ENCODE measurements at regions not wholly inside any gene's neighbourhood (a gene's known extent, or its start where the extent isn't known, plus 50 kb on each side); places are given as distances from the start of the nearest gene placed in this dataset.

DNA sequence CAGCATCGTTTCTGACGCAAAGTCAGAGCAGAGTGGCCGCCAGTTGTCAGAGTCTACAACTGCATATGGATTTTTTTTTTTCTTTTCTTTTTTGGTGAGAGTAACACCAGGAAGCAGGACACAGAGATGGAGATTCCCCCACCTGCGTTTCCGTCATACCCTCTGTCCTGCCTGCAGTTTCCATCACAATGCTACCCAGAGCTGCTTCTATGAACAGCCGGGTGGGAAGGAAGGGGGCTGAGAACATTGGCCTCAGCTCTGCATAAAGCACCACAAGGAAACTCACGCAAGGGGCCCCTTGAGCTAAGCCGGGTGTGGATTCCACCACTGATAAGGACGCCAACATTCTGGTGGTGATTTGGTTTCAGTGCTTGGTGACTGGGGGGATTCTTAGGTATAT, 183.5 kb upstream of the AFDN start:
- H3K27ac ChIP-seq = no peak overlapping the region
- H3K4me3 ChIP-seq = no peak overlapping the region
- TF ChIP-seq, protein P1, sequence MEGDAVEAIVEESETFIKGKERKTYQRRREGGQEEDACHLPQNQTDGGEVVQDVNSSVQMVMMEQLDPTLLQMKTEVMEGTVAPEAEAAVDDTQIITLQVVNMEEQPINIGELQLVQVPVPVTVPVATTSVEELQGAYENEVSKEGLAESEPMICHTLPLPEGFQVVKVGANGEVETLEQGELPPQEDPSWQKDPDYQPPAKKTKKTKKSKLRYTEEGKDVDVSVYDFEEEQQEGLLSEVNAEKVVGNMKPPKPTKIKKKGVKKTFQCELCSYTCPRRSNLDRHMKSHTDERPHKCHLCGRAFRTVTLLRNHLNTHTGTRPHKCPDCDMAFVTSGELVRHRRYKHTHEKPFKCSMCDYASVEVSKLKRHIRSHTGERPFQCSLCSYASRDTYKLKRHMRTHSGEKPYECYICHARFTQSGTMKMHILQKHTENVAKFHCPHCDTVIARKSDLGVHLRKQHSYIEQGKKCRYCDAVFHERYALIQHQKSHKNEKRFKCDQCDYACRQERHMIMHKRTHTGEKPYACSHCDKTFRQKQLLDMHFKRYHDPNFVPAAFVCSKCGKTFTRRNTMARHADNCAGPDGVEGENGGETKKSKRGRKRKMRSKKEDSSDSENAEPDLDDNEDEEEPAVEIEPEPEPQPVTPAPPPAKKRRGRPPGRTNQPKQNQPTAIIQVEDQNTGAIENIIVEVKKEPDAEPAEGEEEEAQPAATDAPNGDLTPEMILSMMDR (IDR thresholded peaks at IDR 0.05) = no peak
- DNase-seq (ENCODE audit: low spot score) = no peak

DNA sequence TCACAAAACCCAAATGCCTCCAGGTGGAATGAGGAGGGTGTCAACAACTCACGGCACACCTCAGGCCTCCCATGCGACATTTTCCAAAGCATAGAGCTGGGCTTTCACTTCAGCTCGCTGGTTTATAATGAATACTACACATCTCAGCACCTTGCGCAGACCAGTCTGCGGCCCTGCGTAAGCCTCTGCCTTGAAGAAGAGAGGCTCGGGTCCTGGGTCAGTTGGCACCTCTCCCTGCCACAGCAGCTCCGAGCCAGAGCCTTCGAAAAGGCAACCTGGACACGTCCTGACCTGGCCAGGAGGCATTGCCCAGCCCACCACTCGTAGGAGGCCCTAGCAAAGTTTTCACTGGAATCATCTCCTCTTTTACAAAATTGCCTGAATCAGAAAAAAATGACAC, 183.0 kb upstream of the AFDN start:
- TF ChIP-seq, protein P1 (IDR thresholded peaks at IDR 0.05) = no peak
- no peak for DNase-seq (ENCODE audit: low spot score)
- H3K27ac ChIP-seq = no peak overlapping the region

DNA sequence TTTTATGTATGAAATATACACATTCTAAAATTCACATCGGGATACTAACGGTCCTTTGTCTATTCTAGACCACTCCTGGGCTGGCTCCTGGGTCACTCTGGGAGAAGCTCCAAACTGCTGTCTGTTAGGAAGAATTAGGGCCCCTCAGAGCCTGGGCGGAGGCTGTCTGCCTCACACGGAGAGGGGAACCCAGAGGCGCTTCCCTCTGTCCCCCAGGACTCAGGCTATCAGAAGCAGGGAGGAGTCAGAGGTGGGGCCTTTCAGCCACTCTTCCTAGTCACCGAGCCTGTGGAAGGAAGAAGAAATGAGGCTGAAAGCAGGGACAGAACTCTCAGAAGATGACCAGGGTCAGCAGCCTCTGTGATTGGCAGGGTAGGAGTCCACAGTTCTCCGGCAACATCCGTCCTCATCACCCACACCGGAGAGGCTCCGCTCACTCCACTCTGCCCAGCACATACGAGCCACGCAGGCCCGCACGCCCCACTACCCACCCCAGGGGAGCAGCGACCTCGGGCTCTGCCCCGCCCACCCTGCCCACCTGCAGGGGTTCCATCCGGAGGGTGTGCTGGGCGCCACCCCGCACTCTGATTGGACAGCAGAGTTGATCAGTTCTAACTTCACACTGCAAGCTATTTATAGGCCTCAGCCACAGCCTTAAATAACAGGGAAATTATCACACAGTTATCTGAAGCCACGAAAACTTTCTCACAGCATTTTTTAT, 182.1 kb upstream of the AFDN start:
- Histone ChIP-seq H3K4me3 (no peak overlapping the region), H3K27ac (no peak overlapping the region)
- TF ChIP-seq, protein P1 (IDR thresholded peaks at IDR 0.05) = no peak
- DNase-seq (ENCODE audit: low spot score) = no peak

More for the DNA sequence above, 183.0 kb upstream of the AFDN start:
- H3K4me3 ChIP-seq = no peak overlapping the region

DNA sequence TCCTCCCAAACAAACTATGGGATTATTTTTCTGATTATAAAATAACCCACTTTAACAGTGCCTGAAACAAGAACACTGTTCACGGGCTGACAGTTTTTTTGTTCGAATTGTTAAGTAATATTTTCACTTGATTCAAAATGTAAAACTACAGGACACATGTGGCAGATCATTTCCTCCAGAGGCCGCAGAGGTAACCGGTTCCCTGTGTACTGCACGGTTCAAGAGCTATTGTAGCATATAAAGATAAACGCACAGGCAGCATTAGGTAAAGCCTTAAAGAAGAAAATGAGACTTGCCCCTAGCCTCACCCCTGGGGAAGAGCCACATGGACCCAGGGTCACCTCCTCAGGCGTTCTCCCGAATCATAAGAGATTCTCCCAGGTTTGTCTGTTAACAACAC, 181.3 kb upstream of the AFDN start:
- TF ChIP-seq, protein P1 (IDR thresholded peaks at IDR 0.05) = no peak
- DNase-seq (ENCODE audit: low spot score) = no peak
- Histone ChIP-seq H3K27ac (no peak overlapping the region), H3K4me3 (no peak overlapping the region)

DNA sequence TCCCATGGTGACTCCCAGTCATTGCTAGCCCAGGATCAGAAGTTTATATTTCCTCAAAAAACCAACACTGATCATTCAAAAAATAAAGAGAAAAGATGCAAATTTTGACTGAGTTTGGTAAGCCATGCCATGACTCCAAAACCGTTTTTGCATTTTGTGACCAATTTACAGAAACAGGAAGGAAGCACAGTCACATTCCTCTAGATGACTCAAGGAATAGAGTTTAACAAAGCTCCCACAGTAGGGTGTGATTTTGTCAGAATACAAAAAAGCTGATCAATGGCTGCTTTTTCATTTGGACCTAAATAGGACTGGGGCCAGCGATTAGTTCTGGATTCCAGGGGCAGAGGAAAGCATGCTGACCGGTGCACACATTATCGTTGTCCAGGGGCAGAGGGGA, 179.4 kb upstream of the AFDN start:
- no peak for DNase-seq (ENCODE audit: low spot score)
- TF ChIP-seq, protein P1 (IDR thresholded peaks at IDR 0.05) = no peak
- Histone ChIP-seq H3K27ac (no peak overlapping the region), H3K4me3 (no peak overlapping the region)

DNA sequence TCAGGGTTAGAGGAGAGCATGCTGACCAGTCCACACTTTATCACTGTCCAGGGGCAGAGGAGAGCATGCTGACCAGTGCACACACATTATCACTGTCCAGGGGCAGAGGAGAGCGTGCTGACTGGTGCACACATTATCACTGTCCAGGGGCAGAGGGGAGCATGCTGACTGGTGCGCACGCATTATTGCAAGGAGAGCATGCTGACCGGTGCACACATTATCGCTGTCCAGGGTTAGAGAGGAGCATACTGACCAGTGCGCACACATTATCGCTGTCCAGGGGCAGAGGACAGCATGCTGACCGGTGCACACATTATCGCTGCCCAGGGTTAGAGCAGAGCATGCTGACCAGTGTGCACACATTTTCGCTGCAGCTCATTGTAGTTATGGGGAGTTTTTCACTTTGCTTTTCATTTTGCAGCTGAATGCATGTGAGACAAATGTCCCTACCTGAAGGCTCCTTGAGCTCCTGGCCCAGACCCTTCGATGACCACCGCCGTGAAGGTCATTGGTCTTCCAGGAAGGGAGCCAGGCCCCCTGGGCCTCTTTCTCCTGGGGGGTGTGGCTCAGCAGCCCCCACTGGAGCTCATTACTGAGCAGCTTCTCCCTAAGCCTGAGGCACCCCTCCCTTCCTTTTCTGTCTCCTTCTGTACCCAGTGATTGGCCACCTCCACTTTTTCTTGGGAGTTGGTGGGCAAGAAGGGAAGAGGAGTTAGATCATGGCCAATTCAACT, 178.8 kb upstream of the AFDN start:
- no peak overlapping the region for H3K27ac ChIP-seq
- TF ChIP-seq, protein P1 (IDR thresholded peaks at IDR 0.05) = no peak
- H3K4me3 ChIP-seq = no peak overlapping the region
- no peak for DNase-seq (ENCODE audit: low spot score)

All from coronary artery (tissue), 2 donors.